Parathyroid adenoma (tissue), 2 donors: ENCODE measurements at regions not wholly inside any gene's neighbourhood (a gene's known extent, or its start where the extent isn't known, plus 50 kb on each side); places are given as distances from the start of the nearest gene placed in this dataset.
"Not testable (repeated sequence)": the region's sequence is repeated elsewhere in the genome, so short reads cannot be mapped to it uniquely, and the experiment has no call there.

ENCODE experiments used
- H2AFZ ChIP-seq: fragments of 300-600 bp; sonication (generic); one replicate; pipeline ENCODE4 v1.7.0; 2017; ENCODE audit warnings: antibody characterized with exemption, mild to moderate bottlenecking
- H3K27ac ChIP-seq: fragments of 300-600 bp; sonication (generic); one replicate; pipeline ENCODE4 v1.7.0; 2017
- H3K27me3 ChIP-seq: fragments of 300-600 bp; sonication (generic); one replicate; pipeline ENCODE4 v1.7.0; 2017; ENCODE audit warnings: low read length; ENCODE audit not compliant: control insufficient read depth, insufficient read depth
- H3K36me3 ChIP-seq: fragments of 300-600 bp; sonication (generic); one replicate; pipeline ENCODE4 v1.7.0; 2017; ENCODE audit warnings: low read length; ENCODE audit not compliant: control insufficient read depth, insufficient read depth
- H3K4me1 ChIP-seq: fragments of 300-600 bp; sonication (generic); one replicate; pipeline ENCODE4 v1.7.0; 2017; ENCODE audit warnings: control low read depth
- H3K4me2 ChIP-seq: fragments of 300-600 bp; sonication (generic); one replicate; pipeline ENCODE4 v1.7.0; 2017; ENCODE audit warnings: low read length
- H3K4me3 ChIP-seq: fragments of 300-600 bp; sonication (generic); one replicate; pipeline ENCODE4 v1.7.0; 2017; ENCODE audit warnings: low read depth, low read length
- H3K79me2 ChIP-seq: fragments of 300-600 bp; sonication (generic); one replicate; pipeline ENCODE4 v1.7.0; 2017; ENCODE audit warnings: control low read depth
- H3K9ac ChIP-seq: fragments of 300-600 bp; sonication (generic); one replicate; pipeline ENCODE4 v1.7.0; 2017; ENCODE audit warnings: mild to moderate bottlenecking
- H3K9me3 ChIP-seq: fragments of 300-600 bp; sonication (generic); one replicate; pipeline ENCODE4 v1.7.0; 2017; ENCODE audit warnings: low read length; ENCODE audit not compliant: control insufficient read depth
- CTCF ChIP-seq: fragments of 300-600 bp; sonication (generic); IDR thresholded peaks from one replicate; pipeline ENCODE4 v1.7.0; 2017; ENCODE audit warnings: antibody characterized with exemption, mild to moderate bottlenecking
- donor health status: primary hyperparathyroidism.

- Histone ChIP-seq H3K27me3 (no peaks in the 10 kb centered on the region), H3K4me3 (no peak overlapping the region), H3K4me2 (no peak overlapping the region), H3K79me2 (no peaks in the 10 kb centered on the region), H3K9ac (no peak overlapping the region), H3K9me3 (no peaks in the 10 kb centered on the region), H2AFZ (no peak overlapping the region), H3K4me1 (no peaks in the 10 kb centered on the region), H3K27ac (no peak overlapping the region), H3K36me3 (no peaks in the 10 kb centered on the region)
- no peak for TF ChIP-seq CTCF
Observed at GRCh38 chr4:187732524-187732923, 263.0 kb upstream of the ZFP42 start.

- no peaks in the 10 kb centered on the region for H3K4me1 ChIP-seq
- no peaks in the 10 kb centered on the region for H3K9me3 ChIP-seq
- no peak overlapping the region for H3K4me3 ChIP-seq
- H3K36me3 ChIP-seq = no peaks in the 10 kb centered on the region
- H3K9ac ChIP-seq = no peak overlapping the region
- no peak overlapping the region for H2AFZ ChIP-seq
- H3K27me3 ChIP-seq = no peaks in the 10 kb centered on the region
- TF ChIP-seq CTCF = no peak
- H3K4me2 ChIP-seq = no peak overlapping the region
- H3K79me2 ChIP-seq = no peaks in the 10 kb centered on the region
- no peak overlapping the region for H3K27ac ChIP-seq
Observed at GRCh38 chr4:187739771-187740170, 255.8 kb upstream of the ZFP42 start.

GRCh38 chr4:187744911-187745310 is 250.7 kb upstream of the ZFP42 start:
- H2AFZ ChIP-seq = no peak overlapping the region
- no peak overlapping the region for H3K27ac ChIP-seq
- TF ChIP-seq CTCF = no peak
- H3K9me3 ChIP-seq = no peaks in the 10 kb centered on the region
- no peaks in the 10 kb centered on the region for H3K27me3 ChIP-seq
- H3K4me3 ChIP-seq = no peak overlapping the region
- no peaks in the 10 kb centered on the region for H3K79me2 ChIP-seq
- H3K36me3 ChIP-seq = no peaks in the 10 kb centered on the region
- no peak overlapping the region for H3K4me2 ChIP-seq
- H3K4me1 ChIP-seq = no peaks in the 10 kb centered on the region
- no peak overlapping the region for H3K9ac ChIP-seq

GRCh38 chr4:187750652-187751051 is 244.9 kb upstream of the ZFP42 start:
- H3K27ac ChIP-seq, H3K36me3 ChIP-seq, H3K9me3 ChIP-seq, H2AFZ ChIP-seq, H3K4me3 ChIP-seq, H3K9ac ChIP-seq, H3K79me2 ChIP-seq, H3K27me3 ChIP-seq, H3K4me1 ChIP-seq, H3K4me2 ChIP-seq: not testable (repeated sequence)

- Histone ChIP-seq H2AFZ (no peak overlapping the region), H3K4me3 (no peak overlapping the region), H3K9ac (no peak overlapping the region), H3K4me1 (no peaks in the 10 kb centered on the region), H3K27ac (no peak overlapping the region), H3K9me3 (no peaks in the 10 kb centered on the region), H3K36me3 (no peaks in the 10 kb centered on the region), H3K79me2 (no peaks in the 10 kb centered on the region), H3K27me3 (no peaks in the 10 kb centered on the region), H3K4me2 (no peak overlapping the region)
- no peak for TF ChIP-seq CTCF
Observed at GRCh38 chr4:187767158-187767557, 228.4 kb upstream of the ZFP42 start.
